DND-41 (cell line): ENCODE measurements at regions not wholly inside any gene's neighbourhood (a gene's known extent, or its start where the extent isn't known, plus 50 kb on each side); places are given as distances from the start of the nearest gene placed in this dataset.

Experiments
- ATAC-seq: fragments of 200-7000 bp; cut with Tn5 transposase; 3 replicates; pipeline ENCODE4 v1.9.1; 2021; ENCODE audit warnings: low read depth; ENCODE audit not compliant: insufficient read depth
- DNase-seq: peaks from one replicate; pipeline ENCODE4 v3.0.0-alpha.2; 2020
- H2AFZ ChIP-seq: 2 replicates; pipeline ENCODE4 v1.6.0; 2012; ENCODE audit warnings: low read depth, low read length
- H3K27ac ChIP-seq: 2 replicates; pipeline ENCODE4 v1.5.1; 2012; ENCODE audit warnings: low read length, inconsistent platforms
- H3K27me3 ChIP-seq: fragments of 200-600 bp; sonication (generic); 2 replicates; pipeline ENCODE4 v1.6.0; 2012; ENCODE audit warnings: low read length, mild to moderate bottlenecking, inconsistent platforms; ENCODE audit not compliant: insufficient read depth, poor library complexity
- H3K36me3 ChIP-seq: 2 replicates; pipeline ENCODE4 v1.5.1; 2012; ENCODE audit warnings: low read length, inconsistent platforms; ENCODE audit not compliant: insufficient read depth
- H3K4me1 ChIP-seq: 2 replicates; pipeline ENCODE4 v1.5.1; 2012; ENCODE audit warnings: mild to moderate bottlenecking, low read length; ENCODE audit not compliant: insufficient read depth
- H3K4me2 ChIP-seq: 2 replicates; pipeline ENCODE4 v1.6.0; 2012; ENCODE audit warnings: mild to moderate bottlenecking, moderate library complexity, low read length, inconsistent platforms; ENCODE audit not compliant: insufficient read depth
- H3K4me3 ChIP-seq, 2 experiments: fragments of 200-600 bp in 1 of 2; shearing (Covaris generic) in 1 of 2; 2 replicates each; pipeline ENCODE4 v1.5.1; 2012 to 2016; ENCODE audit warnings: inconsistent platforms in 2 of 2, low read length in 2 of 2, mild to moderate bottlenecking in 2 of 2, low read depth in 1 of 2, moderate library complexity in 1 of 2
- H3K79me2 ChIP-seq: 2 replicates; pipeline ENCODE4 v1.6.0; 2012; ENCODE audit warnings: low read length, inconsistent platforms; ENCODE audit not compliant: insufficient read depth
- H3K9ac ChIP-seq: 2 replicates; pipeline ENCODE4 v1.6.0; 2012; ENCODE audit warnings: low read depth, mild to moderate bottlenecking, inconsistent platforms, low read length, moderate library complexity
- H3K9me3 ChIP-seq: 2 replicates; pipeline ENCODE4 v1.5.1; 2012; ENCODE audit warnings: low read length, moderate library complexity, mild to moderate bottlenecking, inconsistent platforms; ENCODE audit not compliant: insufficient read depth, severe bottlenecking
- H4K20me1 ChIP-seq: 2 replicates; pipeline ENCODE4 v1.6.0; 2012; ENCODE audit warnings: low read length; ENCODE audit not compliant: insufficient read depth
- CTCF ChIP-seq: IDR thresholded peaks from 2 replicates; pipeline ENCODE4 v1.5.1; 2012; ENCODE audit warnings: borderline replicate concordance, low read length, moderate library complexity, mild to moderate bottlenecking; ENCODE audit not compliant: poor library complexity, severe bottlenecking; ENCODE audit errors: extremely low read depth
- EZH2 ChIP-seq: IDR thresholded peaks from 3 replicates; pipeline ENCODE4 v1.6.1; 2012; ENCODE audit warnings: borderline replicate concordance, low read depth, mild to moderate bottlenecking, moderate library complexity, low read length, inconsistent platforms; ENCODE audit not compliant: severe bottlenecking

- no peak for TF ChIP-seq CTCF
- TF ChIP-seq EZH2 = no peak
- ATAC-seq = no peak
- Histone ChIP-seq H2AFZ (no peak overlapping the region), H4K20me1 (no peaks in the 10 kb centered on the region), H3K4me3 (no peak overlapping the region), H3K27me3 (no peaks in the 10 kb centered on the region), H3K9ac (no peak overlapping the region), H3K36me3 (no peaks in the 10 kb centered on the region), H3K4me1 (no peaks in the 10 kb centered on the region), H3K4me2 (no peak overlapping the region), H3K9me3 (no peaks in the 10 kb centered on the region), H3K79me2 (no peaks in the 10 kb centered on the region), H3K27ac (no peak overlapping the region)
- no peak for DNase-seq
Observed at GRCh38 chr2:237229905-237230304, 144.2 kb downstream of the COPS8 start.

DNA sequence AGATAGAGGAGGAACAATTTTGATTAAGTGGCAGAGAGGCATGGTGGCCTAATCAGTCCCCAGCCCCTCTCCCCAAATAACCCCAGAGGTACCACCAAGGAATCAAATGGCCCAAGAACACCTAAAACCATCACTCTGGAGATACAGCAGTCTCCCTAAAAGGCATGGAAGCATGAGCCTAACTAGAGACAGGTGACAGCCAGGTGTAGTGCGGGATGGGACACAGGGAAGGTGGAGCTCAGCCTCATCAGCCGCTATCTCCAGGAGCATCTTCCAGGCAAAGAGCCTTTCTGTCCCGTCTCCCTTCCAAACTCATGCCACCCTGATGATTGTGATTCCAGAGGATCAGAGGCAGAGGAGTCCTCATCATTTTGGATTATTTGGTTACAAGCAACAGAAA lies 144.7 kb downstream of the COPS8 start:
- H3K4me2 ChIP-seq = no peak overlapping the region
- no peak for ATAC-seq
- H3K36me3 ChIP-seq = no peaks in the 10 kb centered on the region
- H3K4me3 ChIP-seq = no peak overlapping the region
- H3K9me3 ChIP-seq = no peaks in the 10 kb centered on the region
- no peaks in the 10 kb centered on the region for H3K27me3 ChIP-seq
- no peak overlapping the region for H3K9ac ChIP-seq
- no peaks in the 10 kb centered on the region for H4K20me1 ChIP-seq
- no peaks in the 10 kb centered on the region for H3K79me2 ChIP-seq
- no peak overlapping the region for H2AFZ ChIP-seq
- H3K27ac ChIP-seq = no peak overlapping the region
- TF ChIP-seq CTCF (no peak), EZH2 (no peak)
- DNase-seq = no peak
- no peaks in the 10 kb centered on the region for H3K4me1 ChIP-seq

DNA sequence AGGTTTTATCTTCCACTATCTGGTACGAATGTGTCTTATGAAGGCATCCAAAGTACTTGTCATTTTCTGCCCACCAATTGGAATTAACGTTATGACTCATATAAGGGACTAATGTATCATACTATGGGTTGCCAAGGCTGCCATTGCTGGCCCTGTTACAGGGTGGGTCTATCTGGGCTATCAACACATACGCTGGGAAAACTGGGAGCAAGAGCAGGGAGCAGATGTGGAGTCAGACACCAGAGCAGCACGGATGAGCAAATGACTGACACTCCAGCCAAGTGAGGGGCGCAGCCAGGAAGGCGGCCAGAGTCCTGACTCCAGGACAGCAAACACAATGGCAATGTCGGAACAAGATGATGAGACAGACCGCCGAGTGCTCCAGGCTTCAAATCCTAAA lies 145.9 kb downstream of the COPS8 start:
- no peak overlapping the region for H3K4me2 ChIP-seq
- no peaks in the 10 kb centered on the region for H3K79me2 ChIP-seq
- no peak overlapping the region for H2AFZ ChIP-seq
- ATAC-seq (no peak), DNase-seq (no peak)
- no peaks in the 10 kb centered on the region for H3K36me3 ChIP-seq
- H3K4me1 ChIP-seq = no peaks in the 10 kb centered on the region
- H3K4me3 ChIP-seq = no peak overlapping the region
- H3K9ac ChIP-seq = no peak overlapping the region
- no peaks in the 10 kb centered on the region for H3K9me3 ChIP-seq
- H4K20me1 ChIP-seq = no peaks in the 10 kb centered on the region
- no peak overlapping the region for H3K27ac ChIP-seq
- H3K27me3 ChIP-seq = no peaks in the 10 kb centered on the region
- no peak for TF ChIP-seq EZH2
- no peak for TF ChIP-seq CTCF

DNA sequence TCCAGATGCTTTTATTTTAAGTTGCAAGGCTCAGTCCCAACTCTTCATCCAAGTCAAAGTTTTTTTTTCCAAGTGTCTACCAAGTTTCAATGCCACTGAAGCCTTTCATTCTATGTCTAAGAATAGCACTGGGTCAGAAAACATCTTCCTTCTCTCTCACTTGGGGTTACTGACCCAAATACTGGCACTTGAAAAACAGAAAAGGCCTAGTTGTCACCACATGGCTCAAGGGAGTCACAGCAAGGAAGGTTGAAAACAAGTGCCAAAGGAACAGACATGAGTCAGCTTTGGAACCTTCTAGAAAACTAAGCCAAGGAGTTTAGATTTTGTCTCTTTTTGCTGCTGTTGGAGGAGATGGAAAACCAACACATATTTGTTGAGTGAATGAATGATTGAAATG lies 146.5 kb downstream of the COPS8 start:
- no peak overlapping the region for H3K4me2 ChIP-seq
- H3K27ac ChIP-seq = no peak overlapping the region

More for the DNA sequence above, 146.5 kb downstream of the COPS8 start:
- no peaks in the 10 kb centered on the region for H3K9me3 ChIP-seq
- DNase-seq = no peak
- no peaks in the 10 kb centered on the region for H3K27me3 ChIP-seq
- no peak overlapping the region for H3K9ac ChIP-seq
- TF ChIP-seq CTCF (no peak), EZH2 (no peak)
- no peaks in the 10 kb centered on the region for H3K79me2 ChIP-seq
- ATAC-seq = no peak
- no peaks in the 10 kb centered on the region for H3K36me3 ChIP-seq
- no peaks in the 10 kb centered on the region for H4K20me1 ChIP-seq
- H3K4me1 ChIP-seq = no peaks in the 10 kb centered on the region
- H3K4me3 ChIP-seq = no peak overlapping the region
- no peak overlapping the region for H2AFZ ChIP-seq
